Endothelial cell of umbilical vein (primary cell): ENCODE measurements at regions not wholly inside any gene's neighbourhood (a gene's known extent, or its start where the extent isn't known, plus 50 kb on each side); places are given as distances from the start of the nearest gene placed in this dataset.

Source experiments
- CTCF ChIP-seq, 2 donors: IDR thresholded peaks; 1 replicate in 1 of 2; 2 replicates in 1 of 2; pipeline ENCODE4 v1.5.1; 2011; ENCODE audit warnings: low read length in 2 of 2, mild to moderate bottlenecking in 2 of 2, moderate library complexity in 2 of 2, control low read depth in 1 of 2, inconsistent platforms in 1 of 2, low read depth in 1 of 2; ENCODE audit not compliant: insufficient read depth in 1 of 2; ENCODE audit errors: extremely low read depth in 1 of 2
- JUN ChIP-seq: IDR thresholded peaks from 2 replicates; pipeline ENCODE4 v1.6.1; 2011; ENCODE audit warnings: borderline replicate concordance, low read depth; ENCODE audit not compliant: insufficient read length, insufficient read depth
- MAX ChIP-seq: IDR thresholded peaks from 2 replicates; pipeline ENCODE4 v1.6.1; 2011; ENCODE audit not compliant: insufficient read depth, insufficient read length

- TF ChIP-seq CTCF (IDR thresholded peaks at IDR 0.05; ENCODE audit: extremely low read depth in 1 of 2, insufficient read depth in 1 of 2, low read depth in 1 of 2, low read length in 2 of 2), result no peak
- TF ChIP-seq JUN, result no peak
- TF ChIP-seq MAX, result no peak
These were observed 434.3 kb downstream of the DOK5 start for GRCh38 chr20:54909702-54910101.
